SK-N-SH treated with all-trans-retinoic acid at 6 μM for 48 hours (cell line): ENCODE measurements at regions not wholly inside any gene's neighbourhood (a gene's known extent, or its start where the extent isn't known, plus 50 kb on each side); places are given as distances from the start of the nearest gene placed in this dataset.

ENCODE experiments used
- ATAC-seq: fragments of 200-7000 bp; cut with Tn5 transposase; 3 replicates; pipeline ENCODE4 v1.9.1; 2020; ENCODE audit warnings: mild to moderate bottlenecking, moderate library complexity
- ARNTL ChIP-seq: fragments of 450-650 bp; formaldehyde crosslinking; IDR thresholded peaks from 2 replicates; pipeline ENCODE4 v1.5.0; 2020; ENCODE audit warnings: low read depth, mild to moderate bottlenecking, moderate library complexity, borderline replicate concordance
- ESRRG ChIP-seq: fragments of 250-450 bp; sonication (Bioruptor Pico); IDR thresholded peaks from 2 replicates; pipeline ENCODE4 v1.6.1; 2021; ENCODE audit warnings: mild to moderate bottlenecking
- GLIS3 ChIP-seq: fragments of 250-450 bp; sonication (Bioruptor Pico); IDR thresholded peaks from 2 replicates; pipeline ENCODE4 v1.5.0; 2020; ENCODE audit warnings: mild to moderate bottlenecking, moderate library complexity
- ISL1 ChIP-seq: fragments of 250-450 bp; sonication (Bioruptor Pico); IDR thresholded peaks from 2 replicates; pipeline ENCODE4 v2.1.2; 2022; ENCODE audit warnings: mild to moderate bottlenecking, moderate library complexity
- OSR1 ChIP-seq: fragments of 250-450 bp; sonication (Bioruptor Pico); IDR thresholded peaks from 2 replicates; pipeline ENCODE4 v1.8.0; 2022; ENCODE audit warnings: moderate library complexity, mild to moderate bottlenecking, inconsistent platforms
- PPARA ChIP-seq: fragments of 250-450 bp; sonication (Bioruptor Pico); IDR thresholded peaks from 2 replicates; pipeline ENCODE4 v1.5.0; 2020; ENCODE audit warnings: mild to moderate bottlenecking, borderline replicate concordance
- RARB ChIP-seq: fragments of 250-450 bp; sonication (Bioruptor Pico); IDR thresholded peaks from 2 replicates; pipeline ENCODE4 v1.8.0; 2021; ENCODE audit warnings: mild to moderate bottlenecking, moderate library complexity
- SNAI2 ChIP-seq: fragments of 250-450 bp; sonication (Bioruptor Pico); IDR thresholded peaks from 2 replicates; pipeline ENCODE4 v1.5.0; 2020; ENCODE audit warnings: mild to moderate bottlenecking, moderate library complexity
- TCF4 ChIP-seq: fragments of 250-450 bp; sonication (Bioruptor Pico); IDR thresholded peaks from 2 replicates; pipeline ENCODE4 v1.8.0; 2021; ENCODE audit warnings: mild to moderate bottlenecking, moderate library complexity, borderline replicate concordance
- TOX ChIP-seq: fragments of 250-450 bp; sonication (Bioruptor Pico); IDR thresholded peaks from 2 replicates; pipeline ENCODE4 v1.8.0; 2021; ENCODE audit warnings: mild to moderate bottlenecking, moderate library complexity, borderline replicate concordance
- ZC3H10 ChIP-seq: fragments of 250-450 bp; sonication (Bioruptor Pico); IDR thresholded peaks from 2 replicates; pipeline ENCODE4 v1.5.1; 2021; ENCODE audit warnings: mild to moderate bottlenecking, moderate library complexity
- ZFP3 ChIP-seq: fragments of 250-450 bp; sonication (Bioruptor Pico); IDR thresholded peaks from 2 replicates; pipeline ENCODE4 v1.5.0; 2020; ENCODE audit warnings: mild to moderate bottlenecking, moderate library complexity
- ZFP30 ChIP-seq: fragments of 450-650 bp; formaldehyde crosslinking; IDR thresholded peaks from 2 replicates; pipeline ENCODE4 v1.5.0; 2022; ENCODE audit warnings: mild to moderate bottlenecking, moderate library complexity
- ZNF70 ChIP-seq: fragments of 450-650 bp; formaldehyde crosslinking; IDR thresholded peaks from 2 replicates; pipeline ENCODE4 v1.5.0; 2020; ENCODE audit warnings: mild to moderate bottlenecking, moderate library complexity
- ZNF8 ChIP-seq: fragments of 450-650 bp; formaldehyde crosslinking; IDR thresholded peaks from 2 replicates; pipeline ENCODE4 v1.5.0; 2020; ENCODE audit warnings: mild to moderate bottlenecking, moderate library complexity
- TF ChIP-seq, protein P1 (sequence below): fragments of 250-450 bp; sonication (Bioruptor Pico); IDR thresholded peaks from 2 replicates; pipeline ENCODE4 v1.8.0; 2021; ENCODE audit warnings: low read depth, mild to moderate bottlenecking, moderate library complexity, borderline replicate concordance
- TF ChIP-seq, protein P2 (sequence below): fragments of 250-450 bp; sonication (Bioruptor Pico); IDR thresholded peaks from 2 replicates; pipeline ENCODE4 v1.5.1; 2021; ENCODE audit warnings: mild to moderate bottlenecking, moderate library complexity
- TF ChIP-seq, protein P3 (sequence below): fragments of 250-450 bp; sonication (Bioruptor Pico); IDR thresholded peaks from 2 replicates; pipeline ENCODE4 v1.8.0; 2020; ENCODE audit warnings: mild to moderate bottlenecking, moderate library complexity, borderline replicate concordance
- TF ChIP-seq, protein P4 (sequence below): fragments of 250-450 bp; sonication (Bioruptor Pico); IDR thresholded peaks from 2 replicates; pipeline ENCODE4 v1.5.0; 2020; ENCODE audit warnings: mild to moderate bottlenecking, moderate library complexity
- TF ChIP-seq, protein P5 (sequence below): fragments of 250-450 bp; sonication (Bioruptor Pico); IDR thresholded peaks from 2 replicates; pipeline ENCODE4 v1.5.1; 2020; ENCODE audit warnings: low read depth, mild to moderate bottlenecking, moderate library complexity

DNA sequence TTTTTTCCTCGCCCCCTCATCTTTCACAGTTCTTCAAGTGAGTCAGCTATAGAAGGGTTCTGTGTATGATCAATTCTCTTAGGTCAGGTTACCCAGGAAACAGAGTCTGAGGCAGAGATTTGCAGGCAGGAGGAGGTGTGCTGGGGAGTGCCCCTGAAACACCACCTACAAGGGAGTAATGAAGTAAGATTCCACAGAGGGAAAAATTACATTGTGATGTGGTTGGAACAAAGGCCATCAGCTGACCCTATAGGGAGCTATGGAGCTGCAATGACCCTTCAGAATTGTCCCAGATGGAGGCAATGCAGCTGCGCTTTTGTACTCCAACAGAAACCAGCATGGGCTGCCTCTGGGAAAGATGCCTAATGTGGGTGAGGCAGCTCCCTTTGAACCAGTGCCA, 142.2 kb upstream of the CNTN3 start:
- no peak for ATAC-seq

DNA sequence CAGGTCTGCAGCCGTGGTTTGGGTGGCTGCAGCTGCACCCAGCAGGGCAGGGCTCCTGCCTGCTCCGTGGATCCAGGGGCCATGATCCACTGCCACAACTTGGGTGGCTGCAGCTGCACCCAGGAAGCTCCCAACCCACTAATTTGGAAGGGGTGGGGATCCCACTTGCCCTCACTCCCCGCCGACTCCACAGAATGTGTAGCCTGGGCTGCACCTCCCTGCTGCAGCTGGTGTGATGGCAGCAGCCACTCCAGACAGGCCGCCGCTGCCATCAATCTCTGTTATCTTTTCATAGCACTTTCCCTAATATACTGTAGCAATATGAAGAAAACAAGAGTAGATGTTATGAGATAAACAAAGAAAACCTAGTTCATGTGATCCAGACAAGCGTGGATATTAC, 137.8 kb upstream of the CNTN3 start:
- no peak for ATAC-seq
- TF ChIP-seq GLIS3 (CRISPR knock-in tag): no peak
- TF ChIP-seq ZNF70: no peak
- TF ChIP-seq, protein P1, sequence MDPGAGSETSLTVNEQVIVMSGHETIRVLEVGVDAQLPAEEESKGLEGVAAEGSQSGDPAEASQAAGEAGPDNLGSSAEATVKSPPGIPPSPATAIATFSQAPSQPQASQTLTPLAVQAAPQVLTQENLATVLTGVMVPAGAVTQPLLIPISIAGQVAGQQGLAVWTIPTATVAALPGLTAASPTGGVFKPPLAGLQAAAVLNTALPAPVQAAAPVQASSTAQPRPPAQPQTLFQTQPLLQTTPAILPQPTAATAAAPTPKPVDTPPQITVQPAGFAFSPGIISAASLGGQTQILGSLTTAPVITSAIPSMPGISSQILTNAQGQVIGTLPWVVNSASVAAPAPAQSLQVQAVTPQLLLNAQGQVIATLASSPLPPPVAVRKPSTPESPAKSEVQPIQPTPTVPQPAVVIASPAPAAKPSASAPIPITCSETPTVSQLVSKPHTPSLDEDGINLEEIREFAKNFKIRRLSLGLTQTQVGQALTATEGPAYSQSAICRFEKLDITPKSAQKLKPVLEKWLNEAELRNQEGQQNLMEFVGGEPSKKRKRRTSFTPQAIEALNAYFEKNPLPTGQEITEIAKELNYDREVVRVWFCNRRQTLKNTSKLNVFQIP: no peak
- no peak for TF ChIP-seq ESRRG
- TF ChIP-seq RARB (CRISPR knock-in tag): no peak
- no peak for TF ChIP-seq ZNF8
- TF ChIP-seq ARNTL: no peak
- TF ChIP-seq, protein P2, sequence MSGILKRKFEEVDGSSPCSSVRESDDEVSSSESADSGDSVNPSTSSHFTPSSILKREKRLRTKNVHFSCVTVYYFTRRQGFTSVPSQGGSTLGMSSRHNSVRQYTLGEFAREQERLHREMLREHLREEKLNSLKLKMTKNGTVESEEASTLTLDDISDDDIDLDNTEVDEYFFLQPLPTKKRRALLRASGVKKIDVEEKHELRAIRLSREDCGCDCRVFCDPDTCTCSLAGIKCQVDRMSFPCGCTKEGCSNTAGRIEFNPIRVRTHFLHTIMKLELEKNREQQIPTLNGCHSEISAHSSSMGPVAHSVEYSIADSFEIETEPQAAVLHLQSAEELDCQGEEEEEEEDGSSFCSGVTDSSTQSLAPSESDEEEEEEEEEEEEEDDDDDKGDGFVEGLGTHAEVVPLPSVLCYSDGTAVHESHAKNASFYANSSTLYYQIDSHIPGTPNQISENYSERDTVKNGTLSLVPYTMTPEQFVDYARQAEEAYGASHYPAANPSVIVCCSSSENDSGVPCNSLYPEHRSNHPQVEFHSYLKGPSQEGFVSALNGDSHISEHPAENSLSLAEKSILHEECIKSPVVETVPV: no peak
- TF ChIP-seq, protein P3, sequence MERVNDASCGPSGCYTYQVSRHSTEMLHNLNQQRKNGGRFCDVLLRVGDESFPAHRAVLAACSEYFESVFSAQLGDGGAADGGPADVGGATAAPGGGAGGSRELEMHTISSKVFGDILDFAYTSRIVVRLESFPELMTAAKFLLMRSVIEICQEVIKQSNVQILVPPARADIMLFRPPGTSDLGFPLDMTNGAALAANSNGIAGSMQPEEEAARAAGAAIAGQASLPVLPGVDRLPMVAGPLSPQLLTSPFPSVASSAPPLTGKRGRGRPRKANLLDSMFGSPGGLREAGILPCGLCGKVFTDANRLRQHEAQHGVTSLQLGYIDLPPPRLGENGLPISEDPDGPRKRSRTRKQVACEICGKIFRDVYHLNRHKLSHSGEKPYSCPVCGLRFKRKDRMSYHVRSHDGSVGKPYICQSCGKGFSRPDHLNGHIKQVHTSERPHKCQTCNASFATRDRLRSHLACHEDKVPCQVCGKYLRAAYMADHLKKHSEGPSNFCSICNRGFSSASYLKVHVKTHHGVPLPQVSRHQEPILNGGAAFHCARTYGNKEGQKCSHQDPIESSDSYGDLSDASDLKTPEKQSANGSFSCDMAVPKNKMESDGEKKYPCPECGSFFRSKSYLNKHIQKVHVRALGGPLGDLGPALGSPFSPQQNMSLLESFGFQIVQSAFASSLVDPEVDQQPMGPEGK (CRISPR knock-in tag): no peak
- TF ChIP-seq SNAI2 (CRISPR knock-in tag): no peak
- TF ChIP-seq, all 23 proteins: peak for 0

More for the DNA sequence above, 142.2 kb upstream of the CNTN3 start:
- TF ChIP-seq, protein P4, sequence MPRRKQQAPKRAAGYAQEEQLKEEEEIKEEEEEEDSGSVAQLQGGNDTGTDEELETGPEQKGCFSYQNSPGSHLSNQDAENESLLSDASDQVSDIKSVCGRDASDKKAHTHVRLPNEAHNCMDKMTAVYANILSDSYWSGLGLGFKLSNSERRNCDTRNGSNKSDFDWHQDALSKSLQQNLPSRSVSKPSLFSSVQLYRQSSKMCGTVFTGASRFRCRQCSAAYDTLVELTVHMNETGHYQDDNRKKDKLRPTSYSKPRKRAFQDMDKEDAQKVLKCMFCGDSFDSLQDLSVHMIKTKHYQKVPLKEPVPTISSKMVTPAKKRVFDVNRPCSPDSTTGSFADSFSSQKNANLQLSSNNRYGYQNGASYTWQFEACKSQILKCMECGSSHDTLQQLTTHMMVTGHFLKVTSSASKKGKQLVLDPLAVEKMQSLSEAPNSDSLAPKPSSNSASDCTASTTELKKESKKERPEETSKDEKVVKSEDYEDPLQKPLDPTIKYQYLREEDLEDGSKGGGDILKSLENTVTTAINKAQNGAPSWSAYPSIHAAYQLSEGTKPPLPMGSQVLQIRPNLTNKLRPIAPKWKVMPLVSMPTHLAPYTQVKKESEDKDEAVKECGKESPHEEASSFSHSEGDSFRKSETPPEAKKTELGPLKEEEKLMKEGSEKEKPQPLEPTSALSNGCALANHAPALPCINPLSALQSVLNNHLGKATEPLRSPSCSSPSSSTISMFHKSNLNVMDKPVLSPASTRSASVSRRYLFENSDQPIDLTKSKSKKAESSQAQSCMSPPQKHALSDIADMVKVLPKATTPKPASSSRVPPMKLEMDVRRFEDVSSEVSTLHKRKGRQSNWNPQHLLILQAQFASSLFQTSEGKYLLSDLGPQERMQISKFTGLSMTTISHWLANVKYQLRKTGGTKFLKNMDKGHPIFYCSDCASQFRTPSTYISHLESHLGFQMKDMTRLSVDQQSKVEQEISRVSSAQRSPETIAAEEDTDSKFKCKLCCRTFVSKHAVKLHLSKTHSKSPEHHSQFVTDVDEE (CRISPR knock-in tag): no peak
- TF ChIP-seq ARNTL (no peak), ISL1 (no peak), ZNF8 (no peak), OSR1 (CRISPR knock-in tag) (no peak), ZC3H10 (CRISPR knock-in tag) (no peak), TOX (CRISPR knock-in tag) (no peak), SNAI2 (CRISPR knock-in tag) (no peak), ZNF70 (no peak), ZFP3 (CRISPR knock-in tag) (no peak), TCF4 (CRISPR knock-in tag) (no peak)
- TF ChIP-seq, protein P2: no peak
- TF ChIP-seq, protein P1: no peak

DNA sequence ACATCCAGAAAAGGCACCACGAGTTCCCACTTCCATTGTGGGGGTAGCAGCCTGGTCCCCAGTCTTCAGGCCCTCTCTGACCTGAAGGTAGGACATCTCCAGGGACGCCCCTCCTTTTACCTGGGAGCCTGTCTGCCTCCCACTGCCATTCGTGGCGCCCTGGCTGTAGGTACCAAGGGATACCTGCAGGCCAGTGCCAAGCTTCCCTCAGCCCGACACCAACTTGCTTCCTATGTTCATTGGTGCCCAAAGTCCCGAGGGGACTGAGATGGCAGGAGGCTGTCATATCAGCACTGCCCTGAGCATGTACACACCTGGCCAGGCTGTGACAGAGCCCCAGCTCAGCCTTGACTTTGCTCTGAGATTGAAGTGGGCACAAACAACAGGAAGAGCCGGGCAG, 137.3 kb upstream of the CNTN3 start:
- ATAC-seq: no peak
- TF ChIP-seq ZNF8 (no peak), SNAI2 (CRISPR knock-in tag) (no peak)

DNA sequence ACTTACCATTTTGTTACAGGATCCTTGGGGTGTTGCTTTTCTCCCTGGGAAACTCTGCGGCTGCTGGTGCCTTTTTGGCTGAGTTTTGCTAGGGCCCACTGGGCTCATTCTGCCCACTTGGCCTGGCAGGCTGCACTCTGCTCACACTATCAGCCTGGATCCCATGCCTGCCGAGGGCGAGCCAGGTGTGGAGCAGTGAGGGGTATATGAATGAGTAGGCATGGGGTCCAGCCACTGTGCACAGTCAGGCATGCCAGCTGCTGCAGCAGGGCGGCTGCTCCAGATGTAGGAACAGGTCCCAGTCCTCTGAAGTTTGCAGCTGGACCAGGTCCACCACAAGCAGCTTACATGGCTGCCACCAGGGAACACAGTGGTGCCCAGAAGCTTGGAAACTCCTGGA, 136.4 kb upstream of the CNTN3 start:
- TF ChIP-seq GLIS3 (CRISPR knock-in tag) (no peak), ZNF70 (no peak), ZFP30 (no peak), ISL1 (no peak), RARB (CRISPR knock-in tag) (no peak), PPARA (no peak), TCF4 (CRISPR knock-in tag) (no peak), TOX (CRISPR knock-in tag) (no peak), ZFP3 (CRISPR knock-in tag) (no peak)
- TF ChIP-seq, protein P1: no peak
- TF ChIP-seq, protein P5, sequence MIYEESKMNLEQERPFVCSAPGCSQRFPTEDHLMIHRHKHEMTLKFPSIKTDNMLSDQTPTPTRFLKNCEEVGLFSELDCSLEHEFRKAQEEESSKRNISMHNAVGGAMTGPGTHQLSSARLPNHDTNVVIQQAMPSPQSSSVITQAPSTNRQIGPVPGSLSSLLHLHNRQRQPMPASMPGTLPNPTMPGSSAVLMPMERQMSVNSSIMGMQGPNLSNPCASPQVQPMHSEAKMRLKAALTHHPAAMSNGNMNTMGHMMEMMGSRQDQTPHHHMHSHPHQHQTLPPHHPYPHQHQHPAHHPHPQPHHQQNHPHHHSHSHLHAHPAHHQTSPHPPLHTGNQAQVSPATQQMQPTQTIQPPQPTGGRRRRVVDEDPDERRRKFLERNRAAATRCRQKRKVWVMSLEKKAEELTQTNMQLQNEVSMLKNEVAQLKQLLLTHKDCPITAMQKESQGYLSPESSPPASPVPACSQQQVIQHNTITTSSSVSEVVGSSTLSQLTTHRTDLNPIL (CRISPR knock-in tag): no peak
- TF ChIP-seq, all 23 proteins: peak for 0
- no peak for ATAC-seq
